ENCODE measurements at regions not wholly inside any gene's neighbourhood (a gene's known extent, or its start where the extent isn't known, plus 50 kb on each side); places are given as distances from the start of the nearest gene placed in this dataset.

- no peak overlapping the region for H3K4me3 ChIP-seq (ENCODE audit: low read depth, low read length)
- no peak for DNase-seq (ENCODE audit: low read depth)
- TF ChIP-seq MYC (IDR thresholded peaks at IDR 0.05; ENCODE audit: low read depth, low read length), result no peak
- no peak for TF ChIP-seq CTCF (IDR thresholded peaks at IDR 0.05; ENCODE audit: low read depth, low read length)
- no peak for TF ChIP-seq MAX (IDR thresholded peaks at IDR 0.05; ENCODE audit: low read depth, low read length)
- TF ChIP-seq POLR2A (IDR thresholded peaks at IDR 0.05; ENCODE audit: extremely low read depth, insufficient read length), result no peak
These were observed 169.0 kb upstream of the TSC22D2 start for GRCh38 chr3:150238995-150239619.

GRCh38 chr3:150238048-150238802 is 169.9 kb upstream of the TSC22D2 start:
- no peak overlapping the region for H3K4me3 ChIP-seq (ENCODE audit: low read depth, low read length)
- no peak for DNase-seq (ENCODE audit: low read depth)
- TF ChIP-seq MAX (IDR thresholded peaks at IDR 0.05; ENCODE audit: low read depth, low read length) (no peak), POLR2A (IDR thresholded peaks at IDR 0.05; ENCODE audit: extremely low read depth, insufficient read length) (no peak), MYC (IDR thresholded peaks at IDR 0.05; ENCODE audit: low read depth, low read length) (no peak), CTCF (IDR thresholded peaks at IDR 0.05; ENCODE audit: low read depth, low read length) (no peak)

- DNase-seq (ENCODE audit: low read depth), result no peak
- TF ChIP-seq MYC (IDR thresholded peaks at IDR 0.05; ENCODE audit: low read depth, low read length) (no peak), MAX (IDR thresholded peaks at IDR 0.05; ENCODE audit: low read depth, low read length) (no peak), CTCF (IDR thresholded peaks at IDR 0.05; ENCODE audit: low read depth, low read length) (no peak), POLR2A (IDR thresholded peaks at IDR 0.05; ENCODE audit: extremely low read depth, insufficient read length) (no peak)
- H3K4me3 ChIP-seq (ENCODE audit: low read depth, low read length), result no peak overlapping the region
These were observed 170.6 kb upstream of the TSC22D2 start for GRCh38 chr3:150237490-150237889.

GRCh38 chr3:150236316-150237082 is 171.6 kb upstream of the TSC22D2 start:
- DNase-seq (ENCODE audit: low read depth), result no peak
- no peak overlapping the region for H3K4me3 ChIP-seq (ENCODE audit: low read depth, low read length)
- TF ChIP-seq MYC (IDR thresholded peaks at IDR 0.05; ENCODE audit: low read depth, low read length), result no peak
- no peak for TF ChIP-seq CTCF (IDR thresholded peaks at IDR 0.05; ENCODE audit: low read depth, low read length)
- no peak for TF ChIP-seq MAX (IDR thresholded peaks at IDR 0.05; ENCODE audit: low read depth, low read length)
- no peak for TF ChIP-seq POLR2A (IDR thresholded peaks at IDR 0.05; ENCODE audit: extremely low read depth, insufficient read length)

- TF ChIP-seq CTCF (IDR thresholded peaks at IDR 0.05; ENCODE audit: low read depth, low read length) (no peak), MYC (IDR thresholded peaks at IDR 0.05; ENCODE audit: low read depth, low read length) (no peak), POLR2A (IDR thresholded peaks at IDR 0.05; ENCODE audit: extremely low read depth, insufficient read length) (no peak), MAX (IDR thresholded peaks at IDR 0.05; ENCODE audit: low read depth, low read length) (no peak)
- no peak overlapping the region for H3K4me3 ChIP-seq (ENCODE audit: low read depth, low read length)
- DNase-seq (ENCODE audit: low read depth), result no peak
These were observed 172.3 kb upstream of the TSC22D2 start for GRCh38 chr3:150235799-150236198.

All from NB4 (cell line).